Transverse colon (tissue), 4 donors: ENCODE measurements at regions not wholly inside any gene's neighbourhood (a gene's known extent, or its start where the extent isn't known, plus 50 kb on each side); places are given as distances from the start of the nearest gene placed in this dataset.

Experiments
- CTCF ChIP-seq, 5 experiments: fragments of 200-600 bp in 3 of 5; fragments of 450-650 bp in 2 of 5; sonication (generic) in 3 of 5; IDR thresholded peaks; 1 replicate in 2 of 5; 2 replicates in 3 of 5; pipeline ENCODE4 v1.5.1; 2016 to 2017; ENCODE audit warnings: antibody characterized with exemption in 5 of 5, inconsistent platforms in 3 of 5, mild to moderate bottlenecking in 2 of 5, moderate library complexity in 1 of 5
- EP300 ChIP-seq: sonication (generic); formaldehyde crosslinking; IDR thresholded peaks from one replicate; pipeline ENCODE4 v1.6.1; 2017; ENCODE audit warnings: antibody characterized with exemption, low read depth
- POLR2A ChIP-seq: fragments of 450-650 bp; IDR thresholded peaks from one replicate; pipeline ENCODE4 v1.6.1; 2016; ENCODE audit warnings: antibody characterized with exemption, mild to moderate bottlenecking, moderate library complexity
- POLR2AphosphoS5 ChIP-seq, 3 donors: sonication (generic); formaldehyde crosslinking; IDR thresholded peaks; one replicate each; pipeline ENCODE4 v1.6.1; 2016; ENCODE audit warnings: antibody characterized with exemption in 3 of 3

- no peak for TF ChIP-seq CTCF (IDR thresholded peaks at IDR 0.05)
- no peak for TF ChIP-seq POLR2A
- TF ChIP-seq EP300, result no peak
- TF ChIP-seq POLR2AphosphoS5 (IDR thresholded peaks at IDR 0.05), result no peak
These were observed 104.8 kb upstream of the KCNG1 start for GRCh38 chr20:51127713-51128112.
